ENCODE measurements at regions not wholly inside any gene's neighbourhood (a gene's known extent, or its start where the extent isn't known, plus 50 kb on each side); places are given as distances from the start of the nearest gene placed in this dataset.

DNA sequence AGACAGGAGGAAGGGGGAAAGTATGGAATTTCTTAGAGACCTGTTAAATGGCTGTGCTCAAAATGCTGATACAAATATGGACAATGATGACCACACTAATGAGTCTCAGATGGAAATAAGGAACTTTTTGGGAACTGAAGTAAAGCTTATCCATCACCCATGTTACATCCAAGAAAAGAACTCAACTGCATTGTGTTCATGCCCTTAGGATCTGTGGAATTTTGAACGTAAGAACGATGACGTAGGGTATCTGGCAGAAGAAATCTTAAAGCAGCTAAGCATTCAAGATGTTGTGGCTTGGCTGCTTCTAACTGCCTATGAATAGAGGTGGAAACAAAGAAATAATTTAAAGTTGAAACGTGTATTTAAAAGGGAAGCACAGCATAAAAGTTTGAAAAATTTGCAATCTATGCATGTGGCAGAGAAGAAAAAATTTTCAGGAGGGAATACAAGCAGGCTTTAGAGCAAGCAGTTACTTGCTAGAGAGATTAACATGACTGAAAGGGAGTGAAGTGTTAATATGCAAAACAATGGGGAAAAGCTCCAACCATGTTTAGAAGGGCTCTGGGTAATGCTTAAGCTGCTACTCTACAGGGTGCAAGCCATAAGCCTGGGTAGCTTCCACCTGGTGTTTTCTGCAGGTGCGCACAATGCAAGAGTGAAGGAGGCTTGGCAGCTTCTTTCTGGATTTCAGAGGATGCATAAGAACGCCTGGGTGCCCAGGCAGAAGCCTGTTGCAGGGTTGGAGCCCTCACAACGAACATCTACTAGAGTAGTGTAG is 499.7 kb upstream of the SEMA3D start:
- peak; percentile 40 for DNase-seq

DNA sequence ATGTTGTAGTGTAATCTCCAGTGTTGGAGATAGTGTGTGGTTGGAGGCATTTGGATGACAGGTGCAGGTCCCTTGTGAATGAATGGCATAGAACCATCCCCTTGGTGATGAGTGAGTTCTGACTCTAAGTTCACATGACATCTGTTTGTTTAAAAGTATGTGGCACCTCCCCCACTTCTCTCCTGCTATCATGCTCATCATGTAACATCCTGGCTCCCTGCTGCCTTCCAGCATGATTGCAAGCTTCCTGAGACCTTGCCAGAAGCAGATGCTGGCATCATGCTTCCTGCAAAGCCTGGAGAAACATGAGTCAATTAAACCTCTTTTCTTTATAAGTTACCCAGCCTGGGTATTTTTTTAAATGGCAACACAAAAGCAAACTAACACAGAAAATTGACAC is 499.0 kb upstream of the SEMA3D start:
- TF ChIP-seq, protein P1, sequence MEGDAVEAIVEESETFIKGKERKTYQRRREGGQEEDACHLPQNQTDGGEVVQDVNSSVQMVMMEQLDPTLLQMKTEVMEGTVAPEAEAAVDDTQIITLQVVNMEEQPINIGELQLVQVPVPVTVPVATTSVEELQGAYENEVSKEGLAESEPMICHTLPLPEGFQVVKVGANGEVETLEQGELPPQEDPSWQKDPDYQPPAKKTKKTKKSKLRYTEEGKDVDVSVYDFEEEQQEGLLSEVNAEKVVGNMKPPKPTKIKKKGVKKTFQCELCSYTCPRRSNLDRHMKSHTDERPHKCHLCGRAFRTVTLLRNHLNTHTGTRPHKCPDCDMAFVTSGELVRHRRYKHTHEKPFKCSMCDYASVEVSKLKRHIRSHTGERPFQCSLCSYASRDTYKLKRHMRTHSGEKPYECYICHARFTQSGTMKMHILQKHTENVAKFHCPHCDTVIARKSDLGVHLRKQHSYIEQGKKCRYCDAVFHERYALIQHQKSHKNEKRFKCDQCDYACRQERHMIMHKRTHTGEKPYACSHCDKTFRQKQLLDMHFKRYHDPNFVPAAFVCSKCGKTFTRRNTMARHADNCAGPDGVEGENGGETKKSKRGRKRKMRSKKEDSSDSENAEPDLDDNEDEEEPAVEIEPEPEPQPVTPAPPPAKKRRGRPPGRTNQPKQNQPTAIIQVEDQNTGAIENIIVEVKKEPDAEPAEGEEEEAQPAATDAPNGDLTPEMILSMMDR (conservative IDR thresholded peaks at IDR 0.05), result no peak
- Mint-ChIP-seq H3K4me1 (no peaks in the 10 kb centered on the region), H3K27me3 (ENCODE audit: insufficient read depth) (no peaks in the 10 kb centered on the region), H3K27ac (no peak overlapping the region), H3K9me3 (peaks cover 28% of the 10 kb centered on the region), H3K36me3 (ENCODE audit: low read depth) (no peaks in the 10 kb centered on the region), H3K4me3 (no peak overlapping the region)
- Histone ChIP-seq H3K27ac (ENCODE audit: low read depth, low read length) (no peak overlapping the region), H3K9ac (ENCODE audit: extremely low read depth, low read length, poor library complexity, severe bottlenecking) (no peak overlapping the region), H3K36me3 (ENCODE audit: control insufficient read depth, insufficient read depth, low read length) (no peaks in the 10 kb centered on the region), H3K9me3 (ENCODE audit: control insufficient read depth, low read length) (peaks cover 16% of the 10 kb centered on the region), H3K27me3 (ENCODE audit: control insufficient read depth, insufficient read depth, low read length, poor library complexity, severe bottlenecking) (no peaks in the 10 kb centered on the region), H3K4me1 (ENCODE audit: control insufficient read depth, insufficient read depth, low read length) (no peaks in the 10 kb centered on the region), H3K4me3 (ENCODE audit: low read length) (no peak overlapping the region)
- peak; percentile 41 for DNase-seq

More for the DNA sequence above, 499.7 kb upstream of the SEMA3D start:
- no peaks in the 10 kb centered on the region for H3K27me3 ChIP-seq (ENCODE audit: control insufficient read depth, insufficient read depth, low read length, poor library complexity, severe bottlenecking)
- 86 to 93% methylated on average over 3 to 7 of the region's 7 CpGs for WGBS, 2 experiments (ENCODE audit: insufficient coverage in 1 of 2, insufficient read length in 1 of 2)
- peaks cover 16% of the 10 kb centered on the region for H3K9me3 ChIP-seq (ENCODE audit: control insufficient read depth, low read length)
- no peak overlapping the region for H3K4me3 ChIP-seq (ENCODE audit: low read length)
- H3K4me1 ChIP-seq (ENCODE audit: control insufficient read depth, insufficient read depth, low read length), result no peaks in the 10 kb centered on the region
- no peaks in the 10 kb centered on the region for H3K4me1 Mint-ChIP-seq
- no peaks in the 10 kb centered on the region for H3K36me3 Mint-ChIP-seq (ENCODE audit: low read depth)
- no peaks in the 10 kb centered on the region for H3K27me3 Mint-ChIP-seq (ENCODE audit: insufficient read depth)
- no peaks in the 10 kb centered on the region for H3K36me3 ChIP-seq (ENCODE audit: control insufficient read depth, insufficient read depth, low read length)
- no peak overlapping the region for H3K9ac ChIP-seq (ENCODE audit: extremely low read depth, low read length, poor library complexity, severe bottlenecking)
- H3K27ac ChIP-seq (ENCODE audit: low read depth, low read length), result no peak overlapping the region
- H3K27ac Mint-ChIP-seq, result no peak overlapping the region
- peaks cover 28% of the 10 kb centered on the region for H3K9me3 Mint-ChIP-seq
- H3K4me3 Mint-ChIP-seq, result no peak overlapping the region
- TF ChIP-seq, protein P1 (conservative IDR thresholded peaks at IDR 0.05), result no peak

DNA sequence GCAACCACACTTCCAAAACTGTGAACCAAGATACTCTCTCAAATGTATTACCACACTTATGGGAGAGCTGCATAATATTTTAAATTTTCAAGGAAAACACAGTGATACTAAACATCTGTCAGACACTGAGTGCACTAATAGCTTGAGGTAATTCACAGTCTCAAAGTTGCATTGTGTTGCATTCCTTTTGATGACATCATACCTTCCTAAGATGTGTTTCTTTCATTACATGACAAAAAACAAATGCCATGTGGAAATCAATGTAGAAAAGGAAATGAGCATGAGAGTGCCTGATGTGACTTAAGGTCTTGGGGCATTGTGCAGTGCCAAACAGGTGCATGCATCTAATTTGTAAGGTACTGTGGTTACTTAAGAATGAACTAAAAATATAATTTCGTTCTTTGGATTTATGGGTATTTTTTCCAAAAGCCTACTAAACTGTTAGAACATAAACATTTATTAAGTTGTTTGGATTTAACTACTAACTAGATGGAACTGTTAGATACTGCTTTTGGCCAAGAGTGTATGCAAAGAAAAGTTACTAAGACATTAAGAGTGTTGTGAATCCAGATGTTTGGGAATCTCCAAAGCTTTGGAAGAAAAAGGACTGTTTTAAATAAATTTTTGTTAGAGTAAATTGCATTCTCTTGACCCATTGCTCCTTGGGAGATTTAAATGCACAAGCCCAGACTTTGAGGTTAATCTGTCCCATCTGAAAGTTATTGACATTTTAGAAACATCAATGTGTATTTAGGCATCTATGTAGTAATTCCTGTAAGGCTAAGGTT is 496.2 kb upstream of the SEMA3D start:
- WGBS, 2 experiments (ENCODE audit: insufficient coverage in 1 of 2, insufficient read length in 1 of 2), result 80% methylated on average over 1 of the region's 1 CpG; no CpG with 5 or more reads in 1 of the 2 experiments
- Mint-ChIP-seq H3K27ac (no peak overlapping the region), H3K27me3 (ENCODE audit: insufficient read depth) (no peaks in the 10 kb centered on the region), H3K36me3 (ENCODE audit: low read depth) (no peaks in the 10 kb centered on the region), H3K4me1 (no peaks in the 10 kb centered on the region), H3K4me3 (no peak overlapping the region), H3K9me3 (peaks cover 42% of the 10 kb centered on the region)
- Histone ChIP-seq H3K9me3 (ENCODE audit: control insufficient read depth, low read length) (peaks cover 25% of the 10 kb centered on the region), H3K4me1 (ENCODE audit: control insufficient read depth, insufficient read depth, low read length) (no peaks in the 10 kb centered on the region), H3K27me3 (ENCODE audit: control insufficient read depth, insufficient read depth, low read length, poor library complexity, severe bottlenecking) (no peaks in the 10 kb centered on the region), H3K36me3 (ENCODE audit: control insufficient read depth, insufficient read depth, low read length) (no peaks in the 10 kb centered on the region), H3K27ac (ENCODE audit: low read depth, low read length) (no peak overlapping the region), H3K4me3 (ENCODE audit: low read length) (no peak overlapping the region), H3K9ac (ENCODE audit: extremely low read depth, low read length, poor library complexity, severe bottlenecking) (no peak overlapping the region)
- no peak for DNase-seq
- TF ChIP-seq, protein P1 (conservative IDR thresholded peaks at IDR 0.05), result no peak
